ENCODE measurements at regions not wholly inside any gene's neighbourhood (a gene's known extent, or its start where the extent isn't known, plus 50 kb on each side); places are given as distances from the start of the nearest gene placed in this dataset.

GRCh38 chr12:30814295-30814655 is 59.5 kb upstream of the CAPRIN2 start:
- CTCF ChIA-PET (ENCODE audit: unreplicated experiment), result no interaction called here
- TF ChIP-seq CTCF (conservative IDR thresholded peaks at IDR 0.05; ENCODE audit: low read length) (no peak), EZH2phosphoT487 (IDR thresholded peaks at IDR 0.05; ENCODE audit: borderline replicate concordance, low read depth, low read length) (no peak)

GRCh38 chr12:30813525-30814294 is 59.0 kb upstream of the CAPRIN2 start:
- Histone ChIP-seq H3K4me2 (ENCODE audit: low read length) (no peak overlapping the region), H3K9me2 (ENCODE audit: insufficient read depth, low read length) (no peaks in the 10 kb centered on the region), H3K79me2 (ENCODE audit: insufficient read depth, low read depth, low read length) (no peaks in the 10 kb centered on the region), H3K9me3 (ENCODE audit: low read length) (no peaks in the 10 kb centered on the region), H4K20me1 (ENCODE audit: insufficient read depth, low read length) (no peaks in the 10 kb centered on the region), H3K4me1 (ENCODE audit: insufficient read depth, low read length, poor library complexity, severe bottlenecking) (no peaks in the 10 kb centered on the region), H3K36me3 (ENCODE audit: insufficient read depth, low read length) (no peaks in the 10 kb centered on the region), H3K27ac (ENCODE audit: low read depth, low read length, poor library complexity, severe bottlenecking) (no peak overlapping the region), H3K4me3 (ENCODE audit: low read depth, low read length, poor library complexity, severe bottlenecking) (no peak overlapping the region), H2AFZ (ENCODE audit: low read length) (no peak overlapping the region)
- DNase-seq (ENCODE audit: low spot score), result no peak
- TF ChIP-seq EZH2phosphoT487 (IDR thresholded peaks at IDR 0.05; ENCODE audit: borderline replicate concordance, low read depth, low read length) (no peak), CTCF (conservative IDR thresholded peaks at IDR 0.05; ENCODE audit: low read length) (no peak)
- intact Hi-C loops (cut with micrococcal nuclease; ENCODE audit: unreplicated experiment), result no loop called here
- POLR2A ChIA-PET, result interaction anchor here (0.9 to 1.4 kb wide), 2 partner anchors 57 to 113 kb away, joined by 3 read pairs; no protein-coding TSS in a partner anchor
- CTCF ChIA-PET (ENCODE audit: unreplicated experiment), result no interaction called here
- no TSS peak for BruUV-seq (replicated peaks)

More at GRCh38 chr12:30814295-30814655, 59.5 kb upstream of the CAPRIN2 start:
- Histone ChIP-seq H4K20me1 (ENCODE audit: insufficient read depth, low read length) (no peaks in the 10 kb centered on the region), H3K4me3 (ENCODE audit: low read depth, low read length, poor library complexity, severe bottlenecking) (no peak overlapping the region), H3K79me2 (ENCODE audit: insufficient read depth, low read depth, low read length) (no peaks in the 10 kb centered on the region), H3K36me3 (ENCODE audit: insufficient read depth, low read length) (no peaks in the 10 kb centered on the region), H3K4me1 (ENCODE audit: insufficient read depth, low read length, poor library complexity, severe bottlenecking) (no peaks in the 10 kb centered on the region), H3K9me3 (ENCODE audit: low read length) (no peaks in the 10 kb centered on the region), H2AFZ (ENCODE audit: low read length) (no peak overlapping the region), H3K9me2 (ENCODE audit: insufficient read depth, low read length) (no peaks in the 10 kb centered on the region), H3K4me2 (ENCODE audit: low read length) (no peak overlapping the region), H3K27ac (ENCODE audit: low read depth, low read length, poor library complexity, severe bottlenecking) (no peak overlapping the region)
- no peak for DNase-seq (ENCODE audit: low spot score)
- POLR2A ChIA-PET, result interaction anchor here (1.4 kb wide), 1 partner anchor 58 kb away, joined by 3 read pairs; no protein-coding TSS in a partner anchor
- no TSS peak for BruUV-seq (replicated peaks)
- intact Hi-C loops (cut with micrococcal nuclease; ENCODE audit: unreplicated experiment), result no loop called here

GRCh38 chr12:30811966-30812365 is 57.2 kb upstream of the CAPRIN2 start:
- H3K9me2 ChIP-seq (ENCODE audit: insufficient read depth, low read length), result no peaks in the 10 kb centered on the region
- no peak overlapping the region for H3K4me2 ChIP-seq (ENCODE audit: low read length)
- intact Hi-C loops (cut with micrococcal nuclease; ENCODE audit: unreplicated experiment), result no loop called here
- H4K20me1 ChIP-seq (ENCODE audit: insufficient read depth, low read length), result no peaks in the 10 kb centered on the region
- no peaks in the 10 kb centered on the region for H3K79me2 ChIP-seq (ENCODE audit: insufficient read depth, low read depth, low read length)
- H2AFZ ChIP-seq (ENCODE audit: low read length), result no peak overlapping the region
- no TSS peak for BruUV-seq (replicated peaks)
- ChIA-PET CTCF (ENCODE audit: unreplicated experiment) (no interaction called here), POLR2A (no interaction called here)
- no peak overlapping the region for H3K27ac ChIP-seq (ENCODE audit: low read depth, low read length, poor library complexity, severe bottlenecking)
- no peak overlapping the region for H3K4me3 ChIP-seq (ENCODE audit: low read depth, low read length, poor library complexity, severe bottlenecking)
- no peaks in the 10 kb centered on the region for H3K36me3 ChIP-seq (ENCODE audit: insufficient read depth, low read length)
- H3K4me1 ChIP-seq (ENCODE audit: insufficient read depth, low read length, poor library complexity, severe bottlenecking), result no peaks in the 10 kb centered on the region
- TF ChIP-seq CTCF (conservative IDR thresholded peaks at IDR 0.05; ENCODE audit: low read length) (no peak), EZH2phosphoT487 (IDR thresholded peaks at IDR 0.05; ENCODE audit: borderline replicate concordance, low read depth, low read length) (no peak)
- DNase-seq (ENCODE audit: low spot score), result no peak
- H3K9me3 ChIP-seq (ENCODE audit: low read length), result no peaks in the 10 kb centered on the region
